HG03460 (cell line): ENCODE measurements at regions not wholly inside any gene's neighbourhood (a gene's known extent, or its start where the extent isn't known, plus 50 kb on each side); places are given as distances from the start of the nearest gene placed in this dataset.

ENCODE experiments used
- ATAC-seq: cut with Tn5 transposase; IDR thresholded peaks from one replicate; pipeline ENCODE4 v1.9.1; 2021; ENCODE audit not compliant: unreplicated experiment

GRCh38 chr20:11624704-11625103 is 293.0 kb upstream of the BTBD3 start:
- no peak for ATAC-seq

- no peak for ATAC-seq
These were observed 291.1 kb upstream of the BTBD3 start for GRCh38 chr20:11626551-11626950.

GRCh38 chr20:11642866-11643265 is 274.8 kb upstream of the BTBD3 start:
- ATAC-seq: no peak

DNA sequence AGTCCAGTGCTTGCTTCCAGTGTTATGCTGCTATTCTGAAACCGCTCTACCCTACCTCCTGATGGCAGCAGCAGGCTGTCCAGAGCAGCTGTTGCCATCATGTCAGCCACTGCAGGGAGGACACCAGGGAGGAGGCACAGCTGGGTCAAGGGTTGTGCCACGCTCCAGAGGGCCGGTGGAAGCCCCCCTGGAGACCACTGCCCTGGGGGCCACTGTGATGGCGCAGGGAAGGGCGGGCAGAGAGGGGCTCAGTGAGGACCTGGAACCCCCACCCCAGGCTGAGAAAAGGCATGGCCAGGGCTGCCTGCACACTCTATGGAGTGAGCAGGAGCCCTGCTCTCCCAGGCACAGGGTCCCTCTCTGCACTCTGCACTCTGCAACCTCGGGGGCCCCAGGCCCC is 271.3 kb upstream of the BTBD3 start:
- ATAC-seq: no peak

DNA sequence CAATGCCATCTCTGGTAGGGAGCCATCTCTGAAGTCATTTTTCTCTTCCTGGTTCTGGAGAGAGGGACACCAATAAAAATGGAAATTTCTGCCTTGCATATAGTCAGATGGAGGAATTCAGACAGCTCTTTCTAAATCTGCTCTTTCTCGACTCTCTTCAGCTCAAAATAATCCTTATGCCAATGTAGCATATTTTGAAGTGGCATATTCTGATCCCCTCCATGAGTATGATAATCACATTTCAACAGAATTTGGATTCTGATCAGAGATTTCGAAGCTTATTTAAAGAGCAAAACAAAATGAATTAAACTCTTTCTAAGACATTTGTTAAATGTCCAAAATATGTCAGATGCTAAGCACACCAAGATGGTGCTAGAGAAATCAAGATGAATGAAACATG is 267.1 kb upstream of the BTBD3 start:
- ATAC-seq: no peak

DNA sequence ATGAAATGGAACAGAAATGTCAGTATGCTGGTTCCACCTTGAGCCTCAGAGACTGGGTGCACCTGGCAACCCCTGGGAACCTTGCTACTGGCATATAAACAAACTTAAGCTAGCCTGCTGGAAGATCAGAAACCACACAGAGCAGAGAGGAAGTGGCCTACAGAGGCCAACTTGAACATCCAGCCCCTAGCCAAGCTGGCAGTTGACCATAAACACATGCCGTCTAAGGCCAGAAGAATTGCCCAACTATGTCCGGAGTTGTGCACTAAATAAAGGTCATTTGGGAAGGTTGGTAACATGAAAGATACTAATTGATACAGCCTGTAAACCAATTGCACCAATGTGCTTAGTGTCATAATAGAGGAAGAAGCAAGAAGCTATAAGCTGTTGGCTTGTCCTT is 266.6 kb upstream of the BTBD3 start:
- ATAC-seq: no peak

GRCh38 chr20:11651647-11652046 is 266.0 kb upstream of the BTBD3 start:
- ATAC-seq: no peak

DNA sequence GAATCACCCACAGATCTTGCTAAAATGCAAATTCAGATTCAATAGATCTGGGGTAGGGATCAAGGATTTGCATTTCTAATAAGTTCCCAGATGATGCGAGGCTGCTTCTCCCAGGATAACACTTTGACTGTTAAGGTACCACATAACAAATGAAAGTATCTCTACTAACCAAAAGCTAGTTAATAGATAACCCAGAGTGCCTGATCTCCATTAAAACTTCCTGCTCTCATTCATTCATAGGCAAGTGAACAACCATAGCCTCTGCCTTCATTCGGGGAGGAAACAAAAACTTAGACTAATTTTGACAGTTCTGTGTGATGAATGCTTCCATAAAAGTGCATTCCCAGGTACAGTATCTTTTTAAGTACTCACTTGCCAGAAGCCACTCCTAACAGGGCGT is 265.6 kb upstream of the BTBD3 start:
- no peak for ATAC-seq

DNA sequence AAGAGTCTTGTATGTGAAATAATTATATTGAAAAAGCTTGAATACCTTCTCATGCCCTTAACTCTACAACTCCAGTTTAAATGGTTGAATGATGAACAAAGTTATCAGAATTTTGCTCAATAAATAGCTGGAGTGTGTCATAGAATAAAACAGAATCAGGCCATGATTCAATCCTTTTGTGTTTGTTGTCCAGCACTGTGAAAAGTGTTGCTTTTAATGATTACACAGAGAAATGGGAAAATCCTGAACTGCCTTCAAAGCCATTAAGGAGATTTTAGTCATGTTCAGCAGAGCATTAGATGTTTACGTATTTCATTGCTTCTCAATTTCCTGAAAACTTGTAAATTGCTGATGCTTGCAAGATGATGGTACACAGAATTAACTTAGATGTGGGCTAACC is 262.9 kb upstream of the BTBD3 start:
- no peak for ATAC-seq

- ATAC-seq: no peak
These were observed 257.0 kb upstream of the BTBD3 start for GRCh38 chr20:11660673-11661072.

GRCh38 chr20:11671015-11671511 is 246.6 kb upstream of the BTBD3 start:
- ATAC-seq: no peak

GRCh38 chr20:11672959-11673358 is 244.7 kb upstream of the BTBD3 start:
- ATAC-seq: no peak

DNA sequence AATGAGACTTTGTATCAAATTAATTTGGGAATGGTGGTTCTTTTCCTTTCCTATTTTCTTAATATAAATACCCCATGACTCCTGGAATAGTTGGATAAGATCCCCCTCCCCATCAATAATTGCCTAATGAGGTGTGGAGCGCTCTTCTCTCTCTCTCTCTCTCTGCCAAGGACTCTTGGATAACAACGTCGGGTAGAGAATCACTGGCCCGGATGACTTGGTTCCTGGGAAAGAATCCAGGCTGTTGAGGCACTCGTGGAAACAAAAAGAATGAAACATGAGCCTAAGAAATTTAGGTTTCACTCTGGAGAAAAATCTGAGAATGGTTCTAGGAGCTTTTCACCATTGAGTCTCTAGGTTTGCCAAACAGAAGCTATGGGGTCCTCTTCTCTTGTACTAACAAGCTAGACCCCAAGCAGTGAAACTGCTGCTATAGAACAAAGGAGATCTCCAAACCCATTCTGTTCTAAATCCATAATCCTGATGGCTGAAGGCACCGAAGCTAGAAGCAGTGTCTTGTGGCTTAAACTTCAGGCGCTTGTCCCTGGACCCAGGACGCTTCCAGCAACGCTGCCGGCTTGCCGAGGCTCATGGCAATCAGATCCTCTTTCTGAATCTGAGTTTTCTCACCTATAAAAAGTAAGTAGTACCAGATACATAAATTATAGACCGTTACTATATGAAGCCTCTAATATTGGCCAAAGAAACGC is 241.6 kb upstream of the BTBD3 start:
- no peak for ATAC-seq

DNA sequence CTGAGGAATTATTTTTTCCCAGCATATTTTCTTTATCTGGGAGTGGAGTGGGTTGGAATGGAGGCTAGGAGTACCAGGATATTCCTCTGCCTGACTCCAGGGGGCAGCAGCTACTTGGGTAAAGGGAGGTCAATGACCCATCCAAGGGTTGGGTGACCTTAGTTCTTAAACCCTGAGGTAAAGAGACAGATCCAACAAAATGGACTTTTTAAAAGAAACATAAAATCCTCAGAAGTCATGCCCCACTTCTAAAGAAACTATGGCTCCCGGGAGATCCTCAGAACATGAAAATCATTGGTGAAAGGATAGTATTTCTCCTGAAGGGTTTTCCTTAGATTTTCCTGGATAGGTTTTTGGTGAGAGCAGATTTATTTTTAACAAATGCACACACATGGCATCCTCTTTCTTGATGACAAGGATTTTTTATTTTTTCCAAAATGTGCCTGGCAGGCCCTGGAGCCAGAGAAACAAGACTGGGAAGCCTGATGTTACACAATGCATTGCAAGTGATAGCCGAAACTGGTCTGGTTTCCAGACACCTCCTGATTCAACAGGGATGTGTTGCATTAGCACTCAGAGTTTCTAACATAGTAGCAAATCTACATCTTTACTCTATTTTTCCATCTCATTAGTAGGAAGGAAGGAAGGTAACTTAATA is 240.9 kb upstream of the BTBD3 start:
- ATAC-seq: no peak

DNA sequence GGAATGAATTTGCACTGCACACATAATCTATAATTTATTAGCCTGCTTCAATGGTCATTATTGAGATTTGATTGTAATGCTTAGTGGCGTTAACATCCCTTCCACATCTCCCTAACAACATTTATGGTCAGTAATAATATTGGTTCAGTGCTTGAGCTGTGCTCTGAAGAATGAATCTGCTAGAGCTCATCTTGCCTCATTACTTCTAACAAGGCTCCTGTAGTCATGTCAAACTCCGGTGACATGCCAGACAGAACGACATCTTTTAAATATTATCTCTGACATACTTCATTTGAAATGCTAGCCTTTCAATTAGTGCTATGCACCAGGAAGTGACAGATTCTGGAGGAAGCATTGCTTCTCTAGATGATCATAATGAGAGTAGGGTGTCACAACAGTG is 240.3 kb upstream of the BTBD3 start:
- ATAC-seq: no peak

DNA sequence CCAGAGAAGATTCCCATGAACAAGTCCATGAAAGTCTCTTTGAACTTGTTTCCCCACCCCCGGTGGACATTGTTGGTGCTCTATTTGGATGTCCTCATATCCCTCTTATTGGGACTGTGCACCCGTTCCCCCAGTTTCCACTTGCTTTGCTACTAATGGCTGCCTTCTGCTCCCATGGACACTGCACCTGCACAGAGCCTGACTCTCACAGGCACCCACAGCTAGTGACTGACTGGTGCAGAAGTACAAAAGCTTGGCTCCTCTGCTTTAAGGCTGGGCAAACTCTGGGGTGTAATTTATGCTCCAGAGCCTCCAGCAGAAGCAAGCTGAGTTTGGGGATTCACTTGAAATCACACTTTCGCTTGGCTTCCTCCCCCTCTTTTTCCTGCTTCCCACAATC is 239.9 kb upstream of the BTBD3 start:
- ATAC-seq: no peak

DNA sequence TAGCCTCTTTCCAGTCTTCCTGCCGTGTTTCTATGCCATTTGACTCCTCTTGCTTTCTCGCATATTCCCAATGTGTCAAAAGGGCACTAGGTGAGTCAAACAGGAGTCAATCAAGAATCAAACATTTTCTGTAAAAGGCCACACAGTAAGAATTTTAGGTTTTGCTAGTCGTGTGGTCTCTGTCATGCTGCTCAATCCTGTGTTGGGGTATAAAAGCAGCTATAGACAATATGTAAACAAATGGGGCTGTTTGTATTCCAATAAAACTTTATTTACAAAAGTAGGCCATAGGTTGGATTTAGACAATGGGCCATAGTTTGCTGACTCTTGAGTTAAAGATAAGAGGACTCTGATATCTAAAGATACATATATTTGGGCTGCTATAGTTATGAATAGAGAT is 235.4 kb upstream of the BTBD3 start:
- no peak for ATAC-seq

DNA sequence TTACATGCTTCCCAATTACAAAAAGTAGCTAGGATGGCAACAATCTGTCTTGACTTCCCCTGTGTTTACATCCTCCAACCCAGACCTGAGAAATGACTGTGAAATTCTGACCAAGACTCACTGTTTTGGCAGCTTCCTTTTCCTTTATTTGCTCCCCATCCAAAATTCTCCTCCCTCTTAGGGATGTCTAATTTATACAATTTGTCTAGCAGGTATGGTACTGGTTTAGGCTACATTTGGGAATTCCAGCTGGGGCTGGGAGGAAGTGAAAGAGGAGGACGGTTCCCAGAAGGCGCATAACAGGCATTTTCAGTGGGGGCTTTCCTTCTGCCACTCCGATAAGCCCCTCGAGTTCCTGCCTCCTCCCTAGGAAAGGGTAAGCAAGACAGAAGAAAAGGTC is 231.5 kb upstream of the BTBD3 start:
- ATAC-seq: no peak

DNA sequence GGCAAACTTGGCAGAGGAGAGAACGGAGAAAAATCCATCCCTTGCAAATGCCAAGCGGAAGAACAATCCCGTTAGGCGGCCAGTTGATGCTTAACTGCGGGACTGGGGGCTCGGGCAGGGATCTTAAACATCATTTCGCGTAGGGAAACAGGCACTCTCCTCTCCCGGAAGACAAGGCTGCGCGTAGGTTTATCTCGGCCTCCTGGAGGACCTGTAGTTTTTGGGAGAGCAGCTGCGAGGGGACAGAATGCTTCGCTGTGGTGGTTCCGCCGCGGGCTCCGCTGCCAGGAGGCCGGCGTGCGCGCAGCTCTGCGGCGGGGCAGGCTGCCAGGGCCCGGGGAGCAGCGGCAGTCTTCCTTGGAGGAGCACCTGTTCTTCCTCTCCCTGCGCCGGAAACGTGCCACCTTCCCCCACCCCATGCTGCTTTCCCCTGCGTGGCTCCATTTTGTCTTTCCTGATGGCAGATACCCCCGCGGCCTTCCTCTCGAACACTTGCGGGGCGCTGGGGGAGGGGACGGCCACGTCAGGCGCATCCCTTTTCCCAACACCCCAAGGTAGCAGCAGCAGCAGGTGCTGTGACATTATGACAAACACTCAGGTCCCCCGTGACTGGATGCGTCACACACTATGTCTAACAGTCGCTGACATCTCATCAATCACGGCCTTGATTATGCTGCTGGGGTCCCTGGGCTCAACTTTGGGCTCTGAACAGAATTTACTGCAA is 230.7 kb upstream of the BTBD3 start:
- ATAC-seq: no peak

GRCh38 chr20:11687546-11688292 is 230.0 kb upstream of the BTBD3 start:
- ATAC-seq: no peak

DNA sequence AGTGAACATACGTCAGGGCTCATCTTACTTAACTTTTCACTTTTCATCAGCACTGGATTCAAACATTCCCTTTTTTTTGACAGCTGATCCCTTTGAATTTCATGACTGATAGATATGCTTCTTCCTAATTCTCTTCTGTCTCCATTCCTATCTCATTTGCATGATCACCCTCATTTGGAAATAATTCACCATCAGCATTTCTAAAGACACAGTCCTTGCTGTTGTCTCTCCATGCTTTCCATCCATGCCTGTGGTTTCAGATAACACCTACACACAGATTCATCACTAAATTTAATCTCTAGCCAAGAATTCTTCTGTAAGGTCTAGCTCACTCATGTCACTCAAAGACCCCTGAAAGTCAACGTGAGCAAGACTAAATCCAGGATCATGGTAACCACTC is 228.4 kb upstream of the BTBD3 start:
- ATAC-seq: no peak
